GM23338 (cell line): ENCODE measurements at regions not wholly inside any gene's neighbourhood (a gene's known extent, or its start where the extent isn't known, plus 50 kb on each side); places are given as distances from the start of the nearest gene placed in this dataset.

Experiments
- ATAC-seq: fragments of 200-7000 bp; cut with Tn5 transposase; 3 replicates; pipeline ENCODE4 v1.9.1; 2020
- DNase-seq: peaks from one replicate; pipeline ENCODE4 v3.0.0-alpha.2; 2015; ENCODE audit warnings: low spot score
- H2AFZ ChIP-seq: fragments of 200-600 bp; sonication (generic); 2 replicates; pipeline ENCODE4 v1.8.0; 2016; ENCODE audit warnings: antibody characterized with exemption, mild to moderate bottlenecking, moderate library complexity
- H3F3A ChIP-seq: fragments of 200-600 bp; sonication (generic); replicated peaks from 2 replicates; pipeline ENCODE4 v1.8.0; 2017; ENCODE audit warnings: antibody characterized with exemption, mixed run types, low read depth
- H3K27ac ChIP-seq: fragments of 200-600 bp; sonication (generic); 2 replicates; pipeline ENCODE4 v1.6.1; 2016; ENCODE audit warnings: low read depth
- H3K27me3 ChIP-seq: fragments of 200-600 bp; sonication (generic); 2 replicates; pipeline ENCODE4 v1.8.0; 2016; ENCODE audit warnings: mild to moderate bottlenecking, mixed run types, moderate library complexity; ENCODE audit not compliant: insufficient read depth
- H3K36me3 ChIP-seq: fragments of 200-600 bp; sonication (generic); 2 replicates; pipeline ENCODE4 v1.8.0; 2016; ENCODE audit warnings: mild to moderate bottlenecking; ENCODE audit not compliant: insufficient read depth
- H3K4me1 ChIP-seq: fragments of 200-600 bp; sonication (generic); 2 replicates; pipeline ENCODE4 v1.8.0; 2016; ENCODE audit warnings: mild to moderate bottlenecking, moderate library complexity; ENCODE audit not compliant: insufficient read depth
- H3K4me2 ChIP-seq: fragments of 200-600 bp; sonication (generic); 2 replicates; pipeline ENCODE4 v1.7.1; 2017; ENCODE audit warnings: mixed run types
- H3K4me3 ChIP-seq: fragments of 200-600 bp; sonication (generic); 2 replicates; pipeline ENCODE4 v1.6.1; 2016; ENCODE audit warnings: mixed run types
- H3K79me2 ChIP-seq: fragments of 200-600 bp; sonication (generic); replicated peaks from 2 replicates; pipeline ENCODE4 v1.8.0; 2017; ENCODE audit warnings: mild to moderate bottlenecking; ENCODE audit not compliant: insufficient read depth
- H3K9me2 ChIP-seq: fragments of 200-600 bp; sonication (generic); 2 replicates; pipeline ENCODE4 v1.8.0; 2017; ENCODE audit not compliant: insufficient read depth
- H4K20me1 ChIP-seq: fragments of 200-600 bp; sonication (generic); replicated peaks from 2 replicates; pipeline ENCODE4 v1.8.0; 2017; ENCODE audit warnings: mild to moderate bottlenecking; ENCODE audit not compliant: insufficient read depth
- H3K27ac Mint-ChIP-seq: 2 replicates; pipeline ENCODE4 v1.8.0; 2020; ENCODE audit warnings: inconsistent platforms, mild to moderate bottlenecking, moderate library complexity, mixed read lengths
- H3K27me3 Mint-ChIP-seq: 3 replicates; pipeline ENCODE4 v1.8.0; 2022; ENCODE audit warnings: low read depth, mild to moderate bottlenecking, moderate library complexity, mixed read lengths, inconsistent platforms; ENCODE audit not compliant: insufficient read depth, poor library complexity
- H3K36me3 Mint-ChIP-seq: 3 replicates; pipeline ENCODE4 v1.8.0; 2021; ENCODE audit warnings: low read depth, mild to moderate bottlenecking, inconsistent platforms, moderate library complexity, mixed read lengths
- H3K4me1 Mint-ChIP-seq: 3 replicates; pipeline ENCODE4 v1.8.0; 2020; ENCODE audit warnings: mild to moderate bottlenecking, inconsistent platforms, mixed read lengths
- H3K4me3 Mint-ChIP-seq: 3 replicates; pipeline ENCODE4 v1.8.0; 2021; ENCODE audit warnings: moderate library complexity, mild to moderate bottlenecking, inconsistent platforms, mixed read lengths
- H3K9me3 Mint-ChIP-seq: 3 replicates; pipeline ENCODE4 v1.8.0; 2020; ENCODE audit warnings: moderate library complexity, mild to moderate bottlenecking, inconsistent platforms, mixed read lengths
- CREB1 ChIP-seq: fragments of 250-450 bp; sonication (Bioruptor Pico); IDR thresholded peaks from 2 replicates; pipeline ENCODE4 v1.5.0; 2020; ENCODE audit warnings: low read depth, mild to moderate bottlenecking, moderate library complexity
- EZH2phosphoT487 ChIP-seq: fragments of 200-600 bp; sonication (generic); IDR thresholded peaks from one replicate; pipeline ENCODE4 v1.8.1; 2018; ENCODE audit warnings: antibody characterized with exemption; ENCODE audit not compliant: unreplicated experiment
- NANOG ChIP-seq: IDR thresholded peaks from 2 replicates; pipeline ENCODE4 v1.6.1; 2016; ENCODE audit warnings: antibody characterized with exemption, borderline replicate concordance
- POLR2AphosphoS5 ChIP-seq: IDR thresholded peaks from 2 replicates; pipeline ENCODE4 v1.6.1; 2016; ENCODE audit warnings: antibody characterized with exemption, low read depth
- REST ChIP-seq: IDR thresholded peaks from one replicate; pipeline ENCODE4 v1.6.1; 2018; ENCODE audit warnings: antibody characterized with exemption; ENCODE audit not compliant: unreplicated experiment
- STAT1 ChIP-seq: IDR thresholded peaks from one replicate; pipeline ENCODE4 v1.6.1; 2016; ENCODE audit warnings: antibody characterized with exemption; ENCODE audit not compliant: unreplicated experiment
- ZNF114 ChIP-seq: fragments of 250-450 bp; sonication (Bioruptor Pico); IDR thresholded peaks from 2 replicates; pipeline ENCODE4 v1.5.0; 2020; ENCODE audit warnings: mild to moderate bottlenecking, moderate library complexity
- ZNF331 ChIP-seq: fragments of 250-450 bp; sonication (Bioruptor Pico); IDR thresholded peaks from 2 replicates; pipeline ENCODE4 v1.5.0; 2020; ENCODE audit warnings: low read depth, mild to moderate bottlenecking, moderate library complexity
- TF ChIP-seq, protein P1 (sequence below), 2 experiments: fragments of 200-600 bp in 1 of 2; sonication (generic) in 1 of 2; conservative IDR thresholded peaks; 2 replicates each; pipeline versions ENCODE4 v1.5.1 to v1.6.1; 2016 to 2017; ENCODE audit warnings: antibody characterized with exemption in 2 of 2, low read depth in 2 of 2, mild to moderate bottlenecking in 2 of 2, moderate library complexity in 1 of 2
- TF ChIP-seq, protein P2 (sequence below): IDR thresholded peaks from 2 replicates; pipeline ENCODE4 v1.6.1; 2016; ENCODE audit warnings: antibody characterized with exemption
- TF ChIP-seq, protein P3 (sequence below): fragments of 250-450 bp; sonication (Bioruptor Pico); IDR thresholded peaks from 2 replicates; pipeline ENCODE4 v1.5.0; 2020; ENCODE audit warnings: mild to moderate bottlenecking, moderate library complexity

DNA sequence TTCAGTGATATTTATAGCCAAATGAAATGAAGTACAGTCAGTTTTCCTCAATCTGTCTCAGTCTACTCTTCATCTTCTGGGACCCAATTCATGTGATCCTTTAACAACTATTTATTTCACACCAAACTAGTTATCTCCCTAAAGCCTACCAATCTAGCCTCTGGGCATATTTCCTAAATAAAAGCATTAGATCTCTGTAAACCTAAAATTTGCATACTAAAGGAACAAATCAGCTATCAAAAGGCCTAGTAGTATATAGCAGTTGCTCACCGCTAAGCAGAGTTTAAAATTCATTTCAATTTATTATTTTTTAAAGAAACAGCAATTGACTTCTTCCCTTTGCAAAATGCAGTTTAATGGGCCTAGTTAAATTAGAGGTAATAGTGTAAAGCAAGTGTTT, 280.2 kb downstream of the ZEB2 start:
- H3K27ac Mint-ChIP-seq = no peak overlapping the region
- ATAC-seq = no peak
- H3K9me3 Mint-ChIP-seq = no peaks in the 10 kb centered on the region
- H3K4me3 Mint-ChIP-seq = no peak overlapping the region
- Histone ChIP-seq H3K4me1 (peaks cover 29% of the 10 kb centered on the region), H3F3A (no peaks in the 10 kb centered on the region), H3K4me2 (0 out of 2 replicates have a peak overlapping the region, but pooled peaks have one; percentile 0), H3K36me3 (no peaks in the 10 kb centered on the region), H2AFZ (no peak overlapping the region), H3K79me2 (no peaks in the 10 kb centered on the region), H3K27ac (no peak overlapping the region), H3K4me3 (no peak overlapping the region), H3K9me2 (no peaks in the 10 kb centered on the region), H4K20me1 (no peaks in the 10 kb centered on the region), H3K27me3 (no peaks in the 10 kb centered on the region)
- TF ChIP-seq, protein P1, sequence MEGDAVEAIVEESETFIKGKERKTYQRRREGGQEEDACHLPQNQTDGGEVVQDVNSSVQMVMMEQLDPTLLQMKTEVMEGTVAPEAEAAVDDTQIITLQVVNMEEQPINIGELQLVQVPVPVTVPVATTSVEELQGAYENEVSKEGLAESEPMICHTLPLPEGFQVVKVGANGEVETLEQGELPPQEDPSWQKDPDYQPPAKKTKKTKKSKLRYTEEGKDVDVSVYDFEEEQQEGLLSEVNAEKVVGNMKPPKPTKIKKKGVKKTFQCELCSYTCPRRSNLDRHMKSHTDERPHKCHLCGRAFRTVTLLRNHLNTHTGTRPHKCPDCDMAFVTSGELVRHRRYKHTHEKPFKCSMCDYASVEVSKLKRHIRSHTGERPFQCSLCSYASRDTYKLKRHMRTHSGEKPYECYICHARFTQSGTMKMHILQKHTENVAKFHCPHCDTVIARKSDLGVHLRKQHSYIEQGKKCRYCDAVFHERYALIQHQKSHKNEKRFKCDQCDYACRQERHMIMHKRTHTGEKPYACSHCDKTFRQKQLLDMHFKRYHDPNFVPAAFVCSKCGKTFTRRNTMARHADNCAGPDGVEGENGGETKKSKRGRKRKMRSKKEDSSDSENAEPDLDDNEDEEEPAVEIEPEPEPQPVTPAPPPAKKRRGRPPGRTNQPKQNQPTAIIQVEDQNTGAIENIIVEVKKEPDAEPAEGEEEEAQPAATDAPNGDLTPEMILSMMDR (conservative IDR thresholded peaks at IDR 0.05; ENCODE audit: low read depth in 2 of 2) = no peak
- no peak for TF ChIP-seq STAT1
- no peaks in the 10 kb centered on the region for H3K36me3 Mint-ChIP-seq
- peaks cover 58% of the 10 kb centered on the region for H3K4me1 Mint-ChIP-seq
- no peak for DNase-seq
- no peaks in the 10 kb centered on the region for H3K27me3 Mint-ChIP-seq

DNA sequence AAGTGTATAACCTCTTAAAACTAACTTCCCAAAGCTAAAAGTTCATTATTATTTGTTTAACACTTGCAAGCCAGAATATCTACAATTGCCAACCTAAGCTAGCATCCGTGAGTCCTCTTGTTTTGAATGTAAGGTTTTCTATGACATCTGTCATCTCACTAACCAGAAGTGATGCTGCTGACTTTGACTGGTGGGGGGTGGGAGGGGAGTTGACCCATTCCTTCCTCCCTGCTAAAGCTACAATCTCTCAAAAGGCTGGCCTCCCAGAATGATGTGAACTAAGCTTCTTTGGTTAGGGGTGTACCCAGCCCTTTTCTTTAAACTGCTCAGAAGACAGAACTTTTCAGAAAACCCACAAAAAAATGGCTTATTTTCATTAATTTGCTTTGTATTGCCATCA, 280.6 kb downstream of the ZEB2 start:
- Mint-ChIP-seq H3K27me3 (no peaks in the 10 kb centered on the region), H3K36me3 (no peaks in the 10 kb centered on the region), H3K4me3 (no peak overlapping the region), H3K9me3 (no peaks in the 10 kb centered on the region), H3K27ac (no peak overlapping the region), H3K4me1 (peaks cover 62% of the 10 kb centered on the region)
- Histone ChIP-seq H3K79me2 (no peaks in the 10 kb centered on the region), H3K36me3 (no peaks in the 10 kb centered on the region), H3K9me2 (no peaks in the 10 kb centered on the region), H3K27me3 (no peaks in the 10 kb centered on the region), H3K4me2 (0 out of 2 replicates have a peak overlapping the region, but pooled peaks have one; percentile 0), H3K4me3 (no peak overlapping the region), H3F3A (no peaks in the 10 kb centered on the region), H4K20me1 (no peaks in the 10 kb centered on the region), H3K27ac (no peak overlapping the region), H2AFZ (no peak overlapping the region), H3K4me1 (peaks cover 34% of the 10 kb centered on the region)
- no peak for ATAC-seq
- DNase-seq = no peak
- TF ChIP-seq, protein P2, sequence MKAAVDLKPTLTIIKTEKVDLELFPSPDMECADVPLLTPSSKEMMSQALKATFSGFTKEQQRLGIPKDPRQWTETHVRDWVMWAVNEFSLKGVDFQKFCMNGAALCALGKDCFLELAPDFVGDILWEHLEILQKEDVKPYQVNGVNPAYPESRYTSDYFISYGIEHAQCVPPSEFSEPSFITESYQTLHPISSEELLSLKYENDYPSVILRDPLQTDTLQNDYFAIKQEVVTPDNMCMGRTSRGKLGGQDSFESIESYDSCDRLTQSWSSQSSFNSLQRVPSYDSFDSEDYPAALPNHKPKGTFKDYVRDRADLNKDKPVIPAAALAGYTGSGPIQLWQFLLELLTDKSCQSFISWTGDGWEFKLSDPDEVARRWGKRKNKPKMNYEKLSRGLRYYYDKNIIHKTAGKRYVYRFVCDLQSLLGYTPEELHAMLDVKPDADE = no peak
- TF ChIP-seq EZH2phosphoT487 (no peak), CREB1 (CRISPR knock-in tag) (no peak), ZNF331 (CRISPR knock-in tag) (no peak), ZNF114 (CRISPR knock-in tag) (no peak), POLR2AphosphoS5 (no peak), REST (no peak), NANOG (no peak)
- TF ChIP-seq, protein P3, sequence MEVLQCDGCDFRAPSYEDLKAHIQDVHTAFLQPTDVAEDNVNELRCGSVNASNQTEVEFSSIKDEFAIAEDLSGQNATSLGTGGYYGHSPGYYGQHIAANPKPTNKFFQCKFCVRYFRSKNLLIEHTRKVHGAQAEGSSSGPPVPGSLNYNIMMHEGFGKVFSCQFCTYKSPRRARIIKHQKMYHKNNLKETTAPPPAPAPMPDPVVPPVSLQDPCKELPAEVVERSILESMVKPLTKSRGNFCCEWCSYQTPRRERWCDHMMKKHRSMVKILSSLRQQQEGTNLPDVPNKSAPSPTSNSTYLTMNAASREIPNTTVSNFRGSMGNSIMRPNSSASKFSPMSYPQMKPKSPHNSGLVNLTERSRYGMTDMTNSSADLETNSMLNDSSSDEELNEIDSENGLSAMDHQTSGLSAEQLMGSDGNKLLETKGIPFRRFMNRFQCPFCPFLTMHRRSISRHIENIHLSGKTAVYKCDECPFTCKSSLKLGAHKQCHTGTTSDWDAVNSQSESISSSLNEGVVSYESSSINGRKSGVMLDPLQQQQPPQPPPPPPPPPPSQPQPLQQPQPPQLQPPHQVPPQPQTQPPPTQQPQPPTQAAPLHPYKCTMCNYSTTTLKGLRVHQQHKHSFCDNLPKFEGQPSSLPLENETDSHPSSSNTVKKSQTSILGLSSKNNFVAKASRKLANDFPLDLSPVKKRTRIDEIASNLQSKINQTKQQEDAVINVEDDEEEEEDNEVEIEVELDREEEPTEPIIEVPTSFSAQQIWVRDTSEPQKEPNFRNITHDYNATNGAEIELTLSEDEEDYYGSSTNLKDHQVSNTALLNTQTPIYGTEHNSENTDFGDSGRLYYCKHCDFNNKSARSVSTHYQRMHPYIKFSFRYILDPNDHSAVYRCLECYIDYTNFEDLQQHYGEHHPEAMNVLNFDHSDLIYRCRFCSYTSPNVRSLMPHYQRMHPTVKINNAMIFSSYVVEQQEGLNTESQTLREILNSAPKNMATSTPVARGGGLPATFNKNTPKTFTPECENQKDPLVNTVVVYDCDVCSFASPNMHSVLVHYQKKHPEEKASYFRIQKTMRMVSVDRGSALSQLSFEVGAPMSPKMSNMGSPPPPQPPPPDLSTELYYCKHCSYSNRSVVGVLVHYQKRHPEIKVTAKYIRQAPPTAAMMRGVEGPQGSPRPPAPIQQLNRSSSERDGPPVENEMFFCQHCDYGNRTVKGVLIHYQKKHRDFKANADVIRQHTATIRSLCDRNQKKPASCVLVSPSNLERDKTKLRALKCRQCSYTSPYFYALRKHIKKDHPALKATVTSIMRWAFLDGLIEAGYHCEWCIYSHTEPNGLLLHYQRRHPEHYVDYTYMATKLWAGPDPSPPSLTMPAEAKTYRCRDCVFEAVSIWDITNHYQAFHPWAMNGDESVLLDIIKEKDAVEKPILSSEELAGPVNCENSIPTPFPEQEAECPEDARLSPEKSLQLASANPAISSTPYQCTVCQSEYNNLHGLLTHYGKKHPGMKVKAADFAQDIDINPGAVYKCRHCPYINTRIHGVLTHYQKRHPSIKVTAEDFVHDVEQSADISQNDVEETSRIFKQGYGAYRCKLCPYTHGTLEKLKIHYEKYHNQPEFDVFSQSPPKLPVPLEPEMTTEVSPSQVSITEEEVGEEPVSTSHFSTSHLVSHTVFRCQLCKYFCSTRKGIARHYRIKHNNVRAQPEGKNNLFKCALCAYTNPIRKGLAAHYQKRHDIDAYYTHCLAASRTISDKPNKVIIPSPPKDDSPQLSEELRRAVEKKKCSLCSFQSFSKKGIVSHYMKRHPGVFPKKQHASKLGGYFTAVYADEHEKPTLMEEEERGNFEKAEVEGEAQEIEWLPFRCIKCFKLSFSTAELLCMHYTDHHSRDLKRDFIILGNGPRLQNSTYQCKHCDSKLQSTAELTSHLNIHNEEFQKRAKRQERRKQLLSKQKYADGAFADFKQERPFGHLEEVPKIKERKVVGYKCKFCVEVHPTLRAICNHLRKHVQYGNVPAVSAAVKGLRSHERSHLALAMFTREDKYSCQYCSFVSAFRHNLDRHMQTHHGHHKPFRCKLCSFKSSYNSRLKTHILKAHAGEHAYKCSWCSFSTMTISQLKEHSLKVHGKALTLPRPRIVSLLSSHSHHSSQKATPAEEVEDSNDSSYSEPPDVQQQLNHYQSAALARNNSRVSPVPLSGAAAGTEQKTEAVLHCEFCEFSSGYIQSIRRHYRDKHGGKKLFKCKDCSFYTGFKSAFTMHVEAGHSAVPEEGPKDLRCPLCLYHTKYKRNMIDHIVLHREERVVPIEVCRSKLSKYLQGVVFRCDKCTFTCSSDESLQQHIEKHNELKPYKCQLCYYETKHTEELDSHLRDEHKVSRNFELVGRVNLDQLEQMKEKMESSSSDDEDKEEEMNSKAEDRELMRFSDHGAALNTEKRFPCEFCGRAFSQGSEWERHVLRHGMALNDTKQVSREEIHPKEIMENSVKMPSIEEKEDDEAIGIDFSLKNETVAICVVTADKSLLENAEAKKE = no peak
